GM23338 (cell line): ENCODE measurements at regions not wholly inside any gene's neighbourhood (a gene's known extent, or its start where the extent isn't known, plus 50 kb on each side); places are given as distances from the start of the nearest gene placed in this dataset.

Experiments
- ATAC-seq: fragments of 200-7000 bp; cut with Tn5 transposase; 3 replicates; pipeline ENCODE4 v1.9.1; 2020
- DNase-seq: peaks from one replicate; pipeline ENCODE4 v3.0.0-alpha.2; 2015; ENCODE audit warnings: low spot score
- H2AFZ ChIP-seq: fragments of 200-600 bp; sonication (generic); 2 replicates; pipeline ENCODE4 v1.8.0; 2016; ENCODE audit warnings: antibody characterized with exemption, mild to moderate bottlenecking, moderate library complexity
- H3F3A ChIP-seq: fragments of 200-600 bp; sonication (generic); replicated peaks from 2 replicates; pipeline ENCODE4 v1.8.0; 2017; ENCODE audit warnings: antibody characterized with exemption, mixed run types, low read depth
- H3K27ac ChIP-seq: fragments of 200-600 bp; sonication (generic); 2 replicates; pipeline ENCODE4 v1.6.1; 2016; ENCODE audit warnings: low read depth
- H3K27me3 ChIP-seq: fragments of 200-600 bp; sonication (generic); 2 replicates; pipeline ENCODE4 v1.8.0; 2016; ENCODE audit warnings: mild to moderate bottlenecking, mixed run types, moderate library complexity; ENCODE audit not compliant: insufficient read depth
- H3K36me3 ChIP-seq: fragments of 200-600 bp; sonication (generic); 2 replicates; pipeline ENCODE4 v1.8.0; 2016; ENCODE audit warnings: mild to moderate bottlenecking; ENCODE audit not compliant: insufficient read depth
- H3K4me1 ChIP-seq: fragments of 200-600 bp; sonication (generic); 2 replicates; pipeline ENCODE4 v1.8.0; 2016; ENCODE audit warnings: mild to moderate bottlenecking, moderate library complexity; ENCODE audit not compliant: insufficient read depth
- H3K4me2 ChIP-seq: fragments of 200-600 bp; sonication (generic); 2 replicates; pipeline ENCODE4 v1.7.1; 2017; ENCODE audit warnings: mixed run types
- H3K4me3 ChIP-seq: fragments of 200-600 bp; sonication (generic); 2 replicates; pipeline ENCODE4 v1.6.1; 2016; ENCODE audit warnings: mixed run types
- H3K79me2 ChIP-seq: fragments of 200-600 bp; sonication (generic); replicated peaks from 2 replicates; pipeline ENCODE4 v1.8.0; 2017; ENCODE audit warnings: mild to moderate bottlenecking; ENCODE audit not compliant: insufficient read depth
- H3K9me2 ChIP-seq: fragments of 200-600 bp; sonication (generic); 2 replicates; pipeline ENCODE4 v1.8.0; 2017; ENCODE audit not compliant: insufficient read depth
- H4K20me1 ChIP-seq: fragments of 200-600 bp; sonication (generic); replicated peaks from 2 replicates; pipeline ENCODE4 v1.8.0; 2017; ENCODE audit warnings: mild to moderate bottlenecking; ENCODE audit not compliant: insufficient read depth
- H3K27ac Mint-ChIP-seq: 2 replicates; pipeline ENCODE4 v1.8.0; 2020; ENCODE audit warnings: inconsistent platforms, mild to moderate bottlenecking, moderate library complexity, mixed read lengths
- H3K27me3 Mint-ChIP-seq: 3 replicates; pipeline ENCODE4 v1.8.0; 2022; ENCODE audit warnings: low read depth, mild to moderate bottlenecking, moderate library complexity, mixed read lengths, inconsistent platforms; ENCODE audit not compliant: insufficient read depth, poor library complexity
- H3K36me3 Mint-ChIP-seq: 3 replicates; pipeline ENCODE4 v1.8.0; 2021; ENCODE audit warnings: low read depth, mild to moderate bottlenecking, inconsistent platforms, moderate library complexity, mixed read lengths
- H3K4me1 Mint-ChIP-seq: 3 replicates; pipeline ENCODE4 v1.8.0; 2020; ENCODE audit warnings: mild to moderate bottlenecking, inconsistent platforms, mixed read lengths
- H3K4me3 Mint-ChIP-seq: 3 replicates; pipeline ENCODE4 v1.8.0; 2021; ENCODE audit warnings: moderate library complexity, mild to moderate bottlenecking, inconsistent platforms, mixed read lengths
- H3K9me3 Mint-ChIP-seq: 3 replicates; pipeline ENCODE4 v1.8.0; 2020; ENCODE audit warnings: moderate library complexity, mild to moderate bottlenecking, inconsistent platforms, mixed read lengths
- CREB1 ChIP-seq: fragments of 250-450 bp; sonication (Bioruptor Pico); IDR thresholded peaks from 2 replicates; pipeline ENCODE4 v1.5.0; 2020; ENCODE audit warnings: low read depth, mild to moderate bottlenecking, moderate library complexity
- CTCF ChIP-seq, 2 experiments: fragments of 200-600 bp in 1 of 2; sonication (generic) in 1 of 2; conservative IDR thresholded peaks; 2 replicates each; pipeline versions ENCODE4 v1.5.1 to v1.6.1; 2016 to 2017; ENCODE audit warnings: antibody characterized with exemption in 2 of 2, low read depth in 2 of 2, mild to moderate bottlenecking in 2 of 2, moderate library complexity in 1 of 2
- ETS1 ChIP-seq: IDR thresholded peaks from 2 replicates; pipeline ENCODE4 v1.6.1; 2016; ENCODE audit warnings: antibody characterized with exemption
- EZH2 ChIP-seq: fragments of 200-600 bp; sonication (generic); IDR thresholded peaks from one replicate; pipeline ENCODE4 v1.8.0; 2017; ENCODE audit warnings: antibody characterized with exemption, mild to moderate bottlenecking, low read depth; ENCODE audit not compliant: unreplicated experiment
- EZH2phosphoT487 ChIP-seq: fragments of 200-600 bp; sonication (generic); IDR thresholded peaks from one replicate; pipeline ENCODE4 v1.8.1; 2018; ENCODE audit warnings: antibody characterized with exemption; ENCODE audit not compliant: unreplicated experiment
- JUNB ChIP-seq: IDR thresholded peaks from one replicate; pipeline ENCODE4 v1.6.1; 2016; ENCODE audit warnings: antibody characterized with exemption; ENCODE audit not compliant: unreplicated experiment
- NANOG ChIP-seq: IDR thresholded peaks from 2 replicates; pipeline ENCODE4 v1.6.1; 2016; ENCODE audit warnings: antibody characterized with exemption, borderline replicate concordance
- POLR2AphosphoS5 ChIP-seq: IDR thresholded peaks from 2 replicates; pipeline ENCODE4 v1.6.1; 2016; ENCODE audit warnings: antibody characterized with exemption, low read depth
- STAT1 ChIP-seq: IDR thresholded peaks from one replicate; pipeline ENCODE4 v1.6.1; 2016; ENCODE audit warnings: antibody characterized with exemption; ENCODE audit not compliant: unreplicated experiment
- ZNF114 ChIP-seq: fragments of 250-450 bp; sonication (Bioruptor Pico); IDR thresholded peaks from 2 replicates; pipeline ENCODE4 v1.5.0; 2020; ENCODE audit warnings: mild to moderate bottlenecking, moderate library complexity
- ZNF331 ChIP-seq: fragments of 250-450 bp; sonication (Bioruptor Pico); IDR thresholded peaks from 2 replicates; pipeline ENCODE4 v1.5.0; 2020; ENCODE audit warnings: low read depth, mild to moderate bottlenecking, moderate library complexity
- ZNF462 ChIP-seq: fragments of 250-450 bp; sonication (Bioruptor Pico); IDR thresholded peaks from 2 replicates; pipeline ENCODE4 v1.5.0; 2020; ENCODE audit warnings: mild to moderate bottlenecking, moderate library complexity

GRCh38 chr11:8779107-8779506, 96.5 kb downstream of the RPL27A start:
- Mint-ChIP-seq H3K36me3 (no peaks in the 10 kb centered on the region), H3K4me1 (peaks cover 6% of the 10 kb centered on the region; the same call in 2 of the 3 replicates), H3K27me3 (no peaks in the 10 kb centered on the region), H3K27ac (no peak overlapping the region), H3K9me3 (no peaks in the 10 kb centered on the region), H3K4me3 (no peak overlapping the region)
- Histone ChIP-seq H3K9me2 (no peaks in the 10 kb centered on the region), H3K36me3 (no peaks in the 10 kb centered on the region), H3K27me3 (no peaks in the 10 kb centered on the region), H3F3A (no peaks in the 10 kb centered on the region), H3K4me2 (no peak overlapping the region), H3K4me3 (no peak overlapping the region), H4K20me1 (no peaks in the 10 kb centered on the region; the same call in 1 of the 2 replicates), H3K79me2 (no peaks in the 10 kb centered on the region), H2AFZ (no peak overlapping the region), H3K4me1 (no peaks in the 10 kb centered on the region), H3K27ac (no peak overlapping the region)
- no peak for TF ChIP-seq ZNF114
- TF ChIP-seq EZH2phosphoT487, result no peak
- no peak for TF ChIP-seq ETS1
- no peak for TF ChIP-seq ZNF331
- TF ChIP-seq JUNB, result no peak
- no peak for TF ChIP-seq POLR2AphosphoS5
- TF ChIP-seq STAT1, result no peak
- TF ChIP-seq EZH2, result no peak
- TF ChIP-seq NANOG, result no peak
- no peak for TF ChIP-seq CTCF (conservative IDR thresholded peaks at IDR 0.05; ENCODE audit: low read depth in 2 of 2)
- no peak for TF ChIP-seq ZNF462 (CRISPR knock-in tag)
- TF ChIP-seq CREB1 (CRISPR knock-in tag), result no peak
- ATAC-seq, result no peak
- DNase-seq, result no peak
